ENCODE measurements at regions not wholly inside any gene's neighbourhood (a gene's known extent, or its start where the extent isn't known, plus 50 kb on each side); places are given as distances from the start of the nearest gene placed in this dataset.

- no peak for TF ChIP-seq CTCF (IDR thresholded peaks at IDR 0.05; ENCODE audit: insufficient read depth, low read depth, low read length, missing control alignments)
- DNase-seq (ENCODE audit: low read depth) = no peak
- no peak overlapping the region for H3K4me3 ChIP-seq (ENCODE audit: low read length)
These were observed 59.5 kb upstream of the TMEM215 start for GRCh38 chr9:32723789-32724325.

GRCh38 chr9:32725066-32725860 lies 58.1 kb upstream of the TMEM215 start:
- peak; percentile 63 for DNase-seq (ENCODE audit: low read depth)
- no peak for TF ChIP-seq CTCF (IDR thresholded peaks at IDR 0.05; ENCODE audit: insufficient read depth, low read depth, low read length, missing control alignments)
- H3K4me3 ChIP-seq (ENCODE audit: low read length) = no peak overlapping the region

- H3K4me3 ChIP-seq (ENCODE audit: low read length) = no peak overlapping the region
- TF ChIP-seq CTCF (IDR thresholded peaks at IDR 0.05; ENCODE audit: insufficient read depth, low read depth, low read length, missing control alignments) = no peak
- DNase-seq (ENCODE audit: low read depth) = no peak
These were observed 55.2 kb upstream of the TMEM215 start for GRCh38 chr9:32728181-32728580.
